ENCODE measurements at regions not wholly inside any gene's neighbourhood (a gene's known extent, or its start where the extent isn't known, plus 50 kb on each side); places are given as distances from the start of the nearest gene placed in this dataset.

GRCh38 chr11:134679592-134679991, 267.6 kb upstream of the B3GAT1 start:
- TF ChIP-seq TCF7 (IDR thresholded peaks at IDR 0.05; ENCODE audit: borderline replicate concordance) (no peak), MAFK (IDR thresholded peaks at IDR 0.05; ENCODE audit: low read length) (no peak), USF1 (CRISPR knock-in tag; IDR thresholded peaks at IDR 0.05) (no peak), BRF2 (IDR thresholded peaks at IDR 0.05; ENCODE audit: borderline replicate concordance, insufficient read depth, insufficient read length) (no peak), ZNF778 (CRISPR knock-in tag; IDR thresholded peaks at IDR 0.05) (no peak), EP300 (IDR thresholded peaks at IDR 0.05; ENCODE audit: low read length) (no peak), ZNF212 (CRISPR knock-in tag; IDR thresholded peaks at IDR 0.05) (no peak), U2AF2 (optimal IDR thresholded peaks at IDR 0.05; ENCODE audit: low read depth, low read length) (no peak)
